ENCODE measurements at regions not wholly inside any gene's neighbourhood (a gene's known extent, or its start where the extent isn't known, plus 50 kb on each side); places are given as distances from the start of the nearest gene placed in this dataset.

DNA sequence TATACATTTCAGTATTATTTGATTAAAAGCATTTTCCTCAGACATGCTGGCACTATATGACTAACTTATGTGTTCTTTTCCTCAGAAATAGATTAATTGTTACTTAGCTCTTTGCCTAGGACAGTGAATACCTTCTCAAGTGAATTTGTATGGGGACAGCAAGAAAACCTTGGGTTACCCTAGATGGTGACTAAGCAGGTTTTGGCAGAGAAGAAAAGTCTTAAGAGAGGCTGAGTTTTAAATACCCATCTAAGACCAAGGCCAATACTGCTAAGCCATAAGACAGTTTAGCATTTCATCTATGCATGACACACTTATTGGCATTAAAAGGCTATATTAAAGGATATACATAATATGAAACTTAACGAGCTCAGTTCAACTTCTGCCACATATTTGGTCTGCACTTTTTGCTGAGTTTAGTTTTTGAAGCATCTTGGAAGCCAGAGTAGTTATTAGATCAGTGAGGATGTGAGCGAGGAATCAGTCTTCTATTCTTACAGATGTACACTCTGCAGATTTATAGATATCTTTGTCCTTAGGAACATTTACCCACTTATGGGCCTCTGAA, 54.6 kb upstream of the FAM3C start:
- Histone ChIP-seq H3F3A (ENCODE audit: low read depth) (no peaks in the 10 kb centered on the region), H3K4me2 (ENCODE audit: low read depth, low read length, poor library complexity, severe bottlenecking) (no peak overlapping the region), H3K9me3 (ENCODE audit: insufficient read depth, low read depth, low read length) (no peaks in the 10 kb centered on the region), H4K20me1 (ENCODE audit: insufficient read depth, low read length, poor library complexity, severe bottlenecking) (no peaks in the 10 kb centered on the region), H3K9ac (ENCODE audit: low read depth, low read length, poor library complexity, severe bottlenecking) (no peak overlapping the region), H3K27me3 (ENCODE audit: insufficient read depth, low read length, poor library complexity, severe bottlenecking) (no peaks in the 10 kb centered on the region), H3K79me2 (ENCODE audit: insufficient read depth, low read length) (no peaks in the 10 kb centered on the region), H3K9me2 (replicated peaks; ENCODE audit: low read depth, low read length) (no peaks in the 10 kb centered on the region), H2AFZ (ENCODE audit: low read length) (no peak overlapping the region), H3K36me3 (ENCODE audit: insufficient read depth, low read length) (no peaks in the 10 kb centered on the region), H3K4me3 (ENCODE audit: low read length, poor library complexity, severe bottlenecking) (no peak overlapping the region), H3K4me1 (ENCODE audit: insufficient read depth, low read length, poor library complexity, severe bottlenecking) (no peaks in the 10 kb centered on the region)
- TF ChIP-seq EZH2phosphoT487 (IDR thresholded peaks at IDR 0.05; ENCODE audit: borderline replicate concordance), result no peak
- TF ChIP-seq CTCF (conservative IDR thresholded peaks at IDR 0.05; ENCODE audit: low read length), result no peak

GRCh38 chr7:121449735-121450240, 53.7 kb upstream of the FAM3C start:
- Histone ChIP-seq H4K20me1 (ENCODE audit: insufficient read depth, low read length, poor library complexity, severe bottlenecking) (no peaks in the 10 kb centered on the region), H3K4me3 (ENCODE audit: low read length, poor library complexity, severe bottlenecking) (no peak overlapping the region), H3K9me3 (ENCODE audit: insufficient read depth, low read depth, low read length) (no peaks in the 10 kb centered on the region), H3K9ac (ENCODE audit: low read depth, low read length, poor library complexity, severe bottlenecking) (no peak overlapping the region), H3K27me3 (ENCODE audit: insufficient read depth, low read length, poor library complexity, severe bottlenecking) (no peaks in the 10 kb centered on the region), H3K9me2 (replicated peaks; ENCODE audit: low read depth, low read length) (no peaks in the 10 kb centered on the region), H3F3A (ENCODE audit: low read depth) (no peaks in the 10 kb centered on the region), H3K36me3 (ENCODE audit: insufficient read depth, low read length) (no peaks in the 10 kb centered on the region), H3K4me1 (ENCODE audit: insufficient read depth, low read length, poor library complexity, severe bottlenecking) (no peaks in the 10 kb centered on the region), H3K79me2 (ENCODE audit: insufficient read depth, low read length) (no peaks in the 10 kb centered on the region), H2AFZ (ENCODE audit: low read length) (no peak overlapping the region), H3K4me2 (ENCODE audit: low read depth, low read length, poor library complexity, severe bottlenecking) (no peak overlapping the region)
- no peak for TF ChIP-seq CTCF (conservative IDR thresholded peaks at IDR 0.05; ENCODE audit: low read length)
- no peak for TF ChIP-seq EZH2phosphoT487 (IDR thresholded peaks at IDR 0.05; ENCODE audit: borderline replicate concordance)

- Histone ChIP-seq H3K36me3 (ENCODE audit: insufficient read depth, low read length) (no peaks in the 10 kb centered on the region), H3K9me3 (ENCODE audit: insufficient read depth, low read depth, low read length) (no peaks in the 10 kb centered on the region), H3K4me1 (ENCODE audit: insufficient read depth, low read length, poor library complexity, severe bottlenecking) (no peaks in the 10 kb centered on the region), H3F3A (ENCODE audit: low read depth) (no peaks in the 10 kb centered on the region), H3K27me3 (ENCODE audit: insufficient read depth, low read length, poor library complexity, severe bottlenecking) (no peaks in the 10 kb centered on the region), H3K9ac (ENCODE audit: low read depth, low read length, poor library complexity, severe bottlenecking) (no peak overlapping the region), H3K4me2 (ENCODE audit: low read depth, low read length, poor library complexity, severe bottlenecking) (no peak overlapping the region), H3K79me2 (ENCODE audit: insufficient read depth, low read length) (no peaks in the 10 kb centered on the region), H2AFZ (ENCODE audit: low read length) (no peak overlapping the region), H3K4me3 (ENCODE audit: low read length, poor library complexity, severe bottlenecking) (no peak overlapping the region), H3K9me2 (replicated peaks; ENCODE audit: low read depth, low read length) (no peaks in the 10 kb centered on the region), H4K20me1 (ENCODE audit: insufficient read depth, low read length, poor library complexity, severe bottlenecking) (no peaks in the 10 kb centered on the region)
- no peak for TF ChIP-seq EZH2phosphoT487 (IDR thresholded peaks at IDR 0.05; ENCODE audit: borderline replicate concordance)
- TF ChIP-seq CTCF (conservative IDR thresholded peaks at IDR 0.05; ENCODE audit: low read length), result no peak
Measured at GRCh38 chr7:121449329-121449728, 53.2 kb upstream of the FAM3C start.

Measured in Loucy (cell line).